HG02884 (cell line): ENCODE measurements at regions not wholly inside any gene's neighbourhood (a gene's known extent, or its start where the extent isn't known, plus 50 kb on each side); places are given as distances from the start of the nearest gene placed in this dataset.
A peak's percentile ranks its signal among the peaks of the same experiment; 100 is the strongest.

Source experiments
- ATAC-seq: cut with Tn5 transposase; IDR thresholded peaks from one replicate; pipeline ENCODE4 v1.9.1; 2021; ENCODE audit warnings: mild to moderate bottlenecking, moderate library complexity; ENCODE audit not compliant: unreplicated experiment

GRCh38 chr17:63240106-63240505 lies 206.0 kb downstream of the CYB561 start:
- ATAC-seq = no peak

DNA sequence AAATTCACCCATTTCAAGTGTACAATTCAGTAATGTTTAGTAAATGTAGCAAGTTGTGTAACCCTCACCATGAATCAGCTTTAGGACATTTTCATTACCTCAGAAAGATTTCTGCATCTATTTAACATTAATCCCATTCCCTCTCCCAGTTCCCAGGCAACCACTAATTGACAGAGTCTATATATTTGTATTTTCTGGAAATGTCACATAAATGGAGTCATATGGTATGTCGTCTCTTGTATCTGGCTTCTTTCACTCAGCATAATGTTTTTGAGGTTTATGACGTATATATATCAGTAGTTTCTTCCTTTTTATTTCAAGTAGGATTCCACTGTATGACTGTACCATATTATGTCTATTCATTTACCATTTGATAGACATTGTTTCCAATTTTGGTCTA lies 199.8 kb downstream of the CYB561 start:
- no peak for ATAC-seq

- no peak for ATAC-seq
These were observed 198.4 kb downstream of the CYB561 start for GRCh38 chr17:63247706-63248105.

DNA sequence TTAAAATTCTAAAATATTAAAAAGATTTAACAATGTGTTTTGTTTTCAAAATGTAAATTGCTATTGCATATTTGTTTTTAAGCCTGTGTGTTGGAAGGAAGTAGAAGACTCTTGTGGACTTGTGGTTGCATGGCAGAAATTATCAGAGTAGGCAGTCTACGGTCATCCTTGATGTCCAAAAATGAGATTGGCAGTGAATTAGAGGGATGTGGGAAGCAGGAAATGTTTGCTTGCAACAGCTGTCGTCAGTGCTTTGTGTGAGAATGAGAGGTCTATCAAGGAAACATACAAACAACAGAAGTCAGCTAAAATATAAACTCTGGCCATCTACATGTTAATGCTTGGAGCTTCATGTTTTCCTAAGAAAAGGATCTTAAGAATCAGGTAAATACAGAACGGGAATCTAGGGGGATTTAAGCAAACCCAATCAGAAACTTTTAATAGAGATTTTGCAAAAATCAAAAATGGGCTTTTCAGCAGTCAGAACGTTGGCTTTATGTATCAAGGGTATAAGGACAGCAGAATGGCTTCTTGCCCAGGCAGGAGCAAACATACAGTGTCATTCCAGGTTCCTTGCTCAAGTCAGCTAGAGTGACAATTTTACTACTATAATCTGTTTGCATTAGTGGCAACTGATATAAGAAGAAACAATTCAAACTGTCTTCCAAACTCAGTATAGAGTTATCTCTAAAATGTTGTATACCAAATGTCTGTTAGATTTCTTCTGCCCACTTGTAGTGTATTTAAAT lies 196.7 kb downstream of the CYB561 start:
- ATAC-seq = no peak

DNA sequence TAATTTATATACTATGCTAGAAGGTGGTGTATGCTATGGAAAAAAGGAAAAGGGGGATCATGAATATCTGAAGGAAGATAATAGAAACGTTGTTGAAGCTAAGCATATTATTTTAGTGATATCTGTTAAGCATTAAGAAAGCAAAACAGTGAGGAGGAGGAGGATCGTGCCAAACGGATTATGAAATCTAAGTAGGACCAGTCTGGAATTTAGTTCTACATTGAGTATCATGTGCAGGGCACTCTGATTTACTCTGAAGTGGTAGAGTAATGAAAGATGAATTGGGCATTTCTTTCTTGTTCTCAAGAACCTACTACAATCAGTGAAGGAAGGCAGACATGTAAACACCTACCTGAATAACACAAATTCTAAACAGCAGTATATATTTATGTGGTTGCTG lies 195.3 kb downstream of the CYB561 start:
- ATAC-seq = no peak

DNA sequence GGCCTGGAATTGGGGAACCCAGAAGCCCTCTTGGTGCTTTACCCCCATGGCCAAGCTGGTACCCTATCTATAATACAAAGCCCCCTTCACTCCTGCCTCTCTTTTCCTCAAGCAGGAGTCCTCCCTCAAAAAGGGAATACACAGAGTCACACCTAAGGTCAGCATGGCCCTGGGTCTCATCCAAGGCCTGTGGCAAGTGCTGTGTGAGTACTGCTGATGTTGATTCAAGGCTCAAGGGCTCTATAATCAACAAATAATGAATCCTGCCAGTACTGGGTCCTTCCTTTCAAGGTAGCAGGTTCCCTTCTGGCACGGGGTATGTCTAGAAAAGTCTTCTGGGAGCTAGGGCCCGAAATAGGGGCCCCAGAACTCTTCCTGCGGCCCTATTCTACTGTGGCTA lies 187.3 kb downstream of the CYB561 start:
- no peak for ATAC-seq

GRCh38 chr17:63262751-63263476 lies 183.2 kb downstream of the CYB561 start:
- ATAC-seq = no peak

DNA sequence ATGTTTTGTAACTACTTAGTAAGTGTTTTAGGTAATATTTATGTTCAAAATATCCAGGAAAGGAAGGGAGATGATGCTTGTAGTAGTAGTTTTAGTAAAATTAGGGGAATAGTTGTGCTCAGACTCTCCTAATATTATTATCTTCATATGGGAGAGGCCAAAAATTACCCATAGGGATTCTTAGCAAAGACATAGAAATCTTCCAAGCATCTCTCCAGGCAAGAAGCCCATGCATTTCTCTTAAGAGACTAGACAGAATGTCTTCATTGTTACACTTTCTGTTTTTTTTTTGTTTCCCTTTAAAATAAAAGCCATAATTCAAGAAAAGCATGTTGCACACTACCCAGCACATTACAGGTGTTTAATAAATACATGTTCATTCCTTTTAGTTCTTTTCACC lies 180.6 kb downstream of the CYB561 start:
- ATAC-seq = no peak

- no peak for ATAC-seq
These were observed 178.3 kb downstream of the CYB561 start for GRCh38 chr17:63267846-63268245.

GRCh38 chr17:63268827-63269226 lies 177.3 kb downstream of the CYB561 start:
- ATAC-seq = no peak

- ATAC-seq = no peak
These were observed 175.5 kb downstream of the CYB561 start for GRCh38 chr17:63270610-63271009.

- no peak for ATAC-seq
These were observed 172.0 kb downstream of the CYB561 start for GRCh38 chr17:63274146-63274545.

- ATAC-seq = no peak
These were observed 170.7 kb downstream of the CYB561 start for GRCh38 chr17:63275318-63275970.

- no peak for ATAC-seq
These were observed 169.9 kb downstream of the CYB561 start for GRCh38 chr17:63275971-63276745.

DNA sequence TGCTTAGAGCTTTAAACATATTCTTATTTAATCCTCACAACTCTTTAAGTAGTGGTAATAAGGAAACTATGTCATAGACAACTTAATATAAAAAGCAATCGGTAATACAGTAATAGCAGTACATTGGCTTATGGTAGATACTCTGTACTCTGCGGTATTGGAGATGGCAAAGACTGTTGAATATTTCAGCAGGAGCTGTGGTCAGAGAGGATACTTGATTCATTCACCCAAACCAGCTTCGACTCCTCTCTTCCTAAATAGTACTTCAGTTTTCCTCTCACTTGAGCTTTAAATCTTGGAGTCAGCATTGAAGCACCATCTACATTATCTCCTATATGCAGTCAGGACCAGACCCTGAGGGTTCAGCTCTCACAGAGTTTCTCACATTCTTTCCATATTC lies 169.3 kb downstream of the CYB561 start:
- ATAC-seq = no peak

DNA sequence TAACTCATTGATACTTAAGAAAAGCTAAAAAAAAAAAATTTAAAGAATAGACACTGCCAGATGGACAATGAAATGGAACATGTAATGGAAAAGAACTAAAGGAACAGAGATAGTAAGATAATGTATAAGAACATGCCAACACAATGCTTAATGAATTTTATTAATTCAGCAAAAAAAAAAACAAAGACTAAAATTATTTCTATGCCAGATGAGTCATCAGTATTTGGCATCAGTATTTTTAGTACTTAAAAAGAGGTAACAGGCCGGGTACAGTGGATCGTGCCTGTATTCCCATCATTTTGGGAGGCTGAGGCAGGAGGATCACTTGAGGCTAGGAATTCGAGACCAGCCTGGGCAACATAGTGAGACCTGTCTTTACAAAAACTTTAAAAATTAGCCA lies 168.5 kb downstream of the CYB561 start:
- ATAC-seq = no peak

DNA sequence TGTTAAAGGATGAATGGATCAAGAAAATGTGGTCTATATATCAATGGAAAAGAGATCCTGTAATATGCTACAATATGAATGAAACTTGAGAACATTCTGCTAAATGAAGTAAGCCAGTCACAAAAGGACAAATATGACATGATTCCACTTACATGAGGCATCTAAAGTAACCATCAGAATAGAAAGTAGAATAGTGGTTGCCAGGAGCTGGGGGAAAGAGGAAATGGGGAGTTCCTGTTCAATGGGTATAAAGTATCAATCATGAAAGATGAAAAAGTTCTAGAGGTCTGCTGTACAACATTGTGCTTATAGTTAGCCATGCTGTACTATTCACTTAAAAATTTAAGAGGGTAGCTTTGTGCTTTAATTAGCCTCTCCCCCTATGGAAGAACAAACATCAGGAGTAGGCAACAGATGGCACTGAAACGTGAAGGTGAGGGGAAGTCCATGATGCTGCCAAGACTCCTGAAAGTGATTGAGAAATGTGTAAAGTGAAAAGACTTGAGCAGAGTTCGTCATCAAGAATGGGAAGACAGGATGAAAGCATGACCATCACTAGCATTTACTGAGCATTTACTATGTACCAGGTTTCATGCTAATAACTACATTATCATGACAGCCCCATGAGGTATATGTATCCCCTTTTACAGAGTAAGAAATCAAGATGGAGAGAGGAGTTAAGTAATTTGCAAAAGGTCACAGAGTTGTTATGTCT lies 167.2 kb downstream of the CYB561 start:
- no peak for ATAC-seq

DNA sequence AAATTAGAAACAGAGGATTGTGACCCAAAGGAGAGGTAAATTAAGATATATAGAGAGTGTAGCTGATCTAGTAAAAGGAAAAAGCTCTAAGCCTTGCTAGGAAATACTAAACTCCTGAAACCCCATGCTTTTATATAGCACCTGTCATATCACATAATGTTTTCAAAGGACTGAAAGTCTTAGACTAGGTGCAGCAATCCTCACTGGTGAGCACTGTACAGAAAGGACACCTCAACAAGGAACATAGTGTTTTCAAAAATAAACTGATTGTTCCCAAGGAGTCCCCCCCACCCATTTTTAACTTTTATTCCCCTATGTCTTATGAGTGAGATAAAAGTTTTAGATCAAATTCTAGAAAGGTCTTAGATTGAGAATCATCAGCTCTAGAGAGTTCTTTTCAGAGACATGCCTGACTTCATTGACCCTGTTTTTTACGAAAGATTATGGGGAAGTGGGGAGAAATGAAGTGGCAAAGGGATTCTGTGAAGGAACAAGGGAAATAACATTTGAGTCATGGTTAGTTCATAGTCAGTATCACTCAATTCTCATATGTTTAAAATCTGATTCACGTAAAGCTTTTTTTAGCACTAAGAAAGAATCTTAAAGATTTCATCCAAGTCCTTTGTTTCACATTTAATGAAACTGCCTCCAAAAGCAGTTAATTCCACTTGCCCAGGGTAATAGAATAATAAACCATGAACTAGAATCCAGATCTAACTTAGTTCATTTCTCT lies 166.4 kb downstream of the CYB561 start:
- no peak for ATAC-seq

GRCh38 chr17:63282455-63282854 lies 163.7 kb downstream of the CYB561 start:
- ATAC-seq = peak; percentile 57

DNA sequence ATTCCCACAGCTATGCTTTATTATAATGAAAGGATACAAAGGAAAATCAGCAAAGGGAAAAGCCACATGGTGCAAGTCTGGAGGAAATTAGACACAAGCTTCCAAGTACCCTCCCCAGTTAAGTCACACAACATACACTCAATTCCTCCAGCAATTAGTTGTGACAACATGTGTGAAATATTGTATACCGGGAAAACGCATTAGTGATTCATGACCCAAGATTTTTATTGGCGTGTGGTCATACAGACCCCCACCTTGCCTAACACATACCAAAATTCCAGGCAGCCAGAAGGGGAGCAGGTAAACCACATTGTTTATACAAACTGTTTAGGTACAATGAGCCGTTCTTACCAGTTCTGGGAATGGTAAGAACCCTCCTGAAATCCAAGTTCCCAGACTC lies 160.6 kb downstream of the CYB561 start:
- no peak for ATAC-seq
